ENCODE measurements at regions not wholly inside any gene's neighbourhood (a gene's known extent, or its start where the extent isn't known, plus 50 kb on each side); places are given as distances from the start of the nearest gene placed in this dataset.
A peak's percentile ranks its signal among the peaks of the same experiment; 100 is the strongest.

DNA sequence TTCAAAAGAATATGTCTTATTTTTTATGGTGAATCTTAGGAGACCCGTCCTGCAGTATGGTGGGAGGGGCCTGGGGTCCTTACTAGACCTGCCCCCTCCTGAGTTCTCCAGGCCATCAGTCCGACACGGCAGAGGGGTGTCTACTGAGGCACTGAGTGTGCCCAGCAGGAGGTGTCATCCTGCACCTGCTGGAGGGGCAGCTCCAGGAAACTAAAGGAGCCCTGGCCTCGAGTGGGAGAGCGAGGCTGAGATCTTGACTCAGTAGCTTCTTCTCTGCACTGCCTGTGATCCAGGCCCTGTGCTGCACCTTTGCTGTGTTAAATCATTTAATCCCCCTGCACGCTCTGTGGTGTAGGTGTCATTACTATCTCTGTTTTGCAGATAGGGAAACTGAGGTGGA, 587.7 kb downstream of the PTPRU start:
- no peak for DNase-seq

DNA sequence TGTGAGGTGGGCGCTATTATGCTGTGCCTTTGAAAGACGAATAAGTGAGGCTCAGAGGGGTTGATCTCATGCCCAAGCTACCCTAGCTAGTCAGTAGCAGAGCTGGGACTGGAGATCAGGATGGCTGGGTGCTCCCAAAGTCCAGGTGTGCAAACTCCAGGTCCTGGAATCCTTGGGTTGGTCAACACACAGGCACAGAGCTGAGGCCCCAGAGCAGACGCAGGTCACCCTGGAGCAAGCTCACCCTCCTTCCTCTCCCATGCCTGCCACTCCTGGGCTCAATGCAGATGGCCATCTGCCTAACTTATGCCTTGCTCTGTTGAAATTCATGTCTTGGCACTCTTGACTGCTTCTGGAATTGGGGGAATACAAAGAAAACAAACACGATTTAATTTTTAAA, 587.2 kb downstream of the PTPRU start:
- no peak for DNase-seq

DNA sequence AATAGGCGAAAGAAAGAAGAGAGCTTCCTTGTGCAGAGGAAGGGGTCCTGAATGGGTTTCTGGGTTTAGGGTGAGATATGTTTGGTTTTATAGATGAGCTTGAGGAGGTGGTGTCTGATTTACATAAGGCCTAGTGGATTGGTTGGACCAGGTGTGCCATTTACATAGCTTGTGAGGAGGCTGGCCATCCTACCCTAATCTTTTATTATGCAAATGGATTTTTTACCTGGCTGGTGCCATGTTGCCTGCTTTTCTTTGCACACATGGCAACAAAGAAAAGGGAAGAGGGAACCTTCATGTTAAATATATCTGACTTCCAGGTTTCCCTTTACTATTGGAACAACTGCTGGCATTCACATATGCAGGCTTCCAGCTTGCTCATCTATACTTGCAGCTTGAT, 585.3 kb downstream of the PTPRU start:
- DNase-seq: no peak

DNA sequence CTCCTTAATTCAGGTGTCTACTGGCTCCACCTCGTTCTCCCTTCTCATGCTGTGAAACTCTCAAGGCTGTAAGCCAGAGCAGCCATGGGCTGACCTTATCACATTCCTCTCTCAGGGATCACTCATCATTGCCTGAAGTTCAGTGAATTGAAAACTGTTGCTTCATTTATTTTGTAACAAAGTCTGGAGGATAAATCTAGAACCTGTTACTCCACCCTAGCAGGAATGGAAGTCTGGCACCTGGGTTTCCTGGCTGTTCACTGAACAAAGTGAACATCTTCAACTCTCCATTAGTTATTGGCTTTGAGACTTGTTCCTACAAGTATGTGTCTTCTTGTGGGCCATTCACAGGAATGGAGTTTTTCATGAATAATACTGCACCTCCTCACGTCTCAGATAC, 584.1 kb downstream of the PTPRU start:
- no peak for DNase-seq

DNA sequence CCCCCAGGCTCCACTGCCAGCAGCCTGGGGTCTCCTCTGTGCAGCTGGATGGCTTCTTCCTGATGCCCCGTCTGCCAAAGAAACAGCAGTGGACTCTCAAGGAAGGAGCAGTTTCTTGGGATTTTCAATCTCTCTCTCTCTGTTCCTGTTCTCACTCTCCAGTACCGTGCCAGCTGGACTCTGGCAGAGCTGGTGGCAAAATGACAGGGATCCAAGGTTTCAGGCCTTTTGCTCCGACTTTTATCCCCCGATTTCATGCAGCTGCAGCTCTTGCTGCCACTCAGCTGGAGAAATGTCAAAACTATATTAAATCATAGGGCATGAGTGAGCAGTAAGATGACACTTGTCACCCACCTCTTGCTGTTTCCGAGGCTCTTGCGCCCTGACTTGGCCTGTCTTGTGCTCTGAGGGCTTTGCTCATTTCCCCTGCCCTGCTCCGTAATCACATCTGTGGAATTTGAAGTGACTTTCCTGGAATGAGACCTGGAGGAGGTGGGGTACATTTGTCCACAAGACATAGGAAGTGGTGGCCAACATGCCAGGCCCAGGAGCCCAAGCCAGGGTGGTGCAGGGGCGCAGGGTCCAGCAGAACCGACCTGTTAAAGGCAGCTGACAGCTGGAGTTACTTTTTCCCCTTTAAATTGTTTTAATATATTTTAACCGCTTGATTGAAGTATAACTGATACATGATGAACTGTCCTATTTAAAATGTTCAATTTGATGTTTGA, 576.2 kb downstream of the PTPRU start:
- DNase-seq: no peak

DNA sequence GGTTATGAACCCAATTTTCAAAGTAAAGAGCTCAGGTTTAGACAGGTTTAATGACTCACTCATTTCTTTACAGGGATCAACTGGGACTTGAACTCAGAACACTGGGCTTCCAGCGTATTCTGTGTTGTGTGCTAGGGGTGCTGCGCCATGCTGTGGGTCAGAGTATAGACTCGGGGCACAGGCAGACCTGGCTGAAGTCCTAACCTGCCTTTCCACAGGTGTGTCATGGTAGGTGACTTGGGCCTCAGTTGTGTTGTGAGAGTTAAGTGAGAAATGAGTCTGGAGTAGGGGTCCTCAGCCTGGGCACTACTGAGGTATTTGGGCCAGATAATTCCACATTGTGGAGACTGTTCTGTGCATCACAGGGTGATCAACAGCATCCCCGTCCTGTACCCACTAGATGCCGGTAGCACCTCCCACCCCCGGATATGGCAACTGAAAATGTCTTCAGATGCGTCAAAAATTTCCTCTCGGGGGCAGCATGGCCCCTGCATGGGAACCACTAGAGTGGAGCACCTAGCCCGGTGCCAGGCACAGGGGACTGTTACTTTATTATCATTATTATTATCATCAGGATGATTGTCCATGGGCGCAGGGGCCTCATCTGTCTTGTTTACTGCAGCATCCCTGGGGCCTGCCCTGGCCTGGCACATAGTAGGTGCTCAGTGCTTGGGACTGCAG, 575.5 kb downstream of the PTPRU start:
- DNase-seq: no peak

DNA sequence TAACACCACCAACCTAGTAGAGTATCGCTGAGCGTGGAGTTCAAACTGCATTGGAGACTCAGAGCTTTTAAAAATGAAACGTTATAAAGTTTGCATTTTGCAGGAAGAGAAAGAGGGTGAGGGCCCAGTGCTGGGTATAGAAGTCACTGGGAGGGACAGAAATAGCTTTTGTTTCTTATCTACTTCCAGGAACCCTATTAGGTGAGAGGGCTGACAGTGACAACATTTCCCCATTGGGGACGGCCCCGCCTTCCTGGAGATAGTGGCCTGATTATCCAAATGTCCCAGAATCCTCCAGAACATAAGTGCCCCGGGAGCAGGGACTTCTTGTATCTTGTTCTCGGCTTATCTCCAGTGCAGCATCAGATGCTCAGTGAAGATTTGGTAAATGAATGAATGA, 574.9 kb downstream of the PTPRU start:
- no peak for DNase-seq

DNA sequence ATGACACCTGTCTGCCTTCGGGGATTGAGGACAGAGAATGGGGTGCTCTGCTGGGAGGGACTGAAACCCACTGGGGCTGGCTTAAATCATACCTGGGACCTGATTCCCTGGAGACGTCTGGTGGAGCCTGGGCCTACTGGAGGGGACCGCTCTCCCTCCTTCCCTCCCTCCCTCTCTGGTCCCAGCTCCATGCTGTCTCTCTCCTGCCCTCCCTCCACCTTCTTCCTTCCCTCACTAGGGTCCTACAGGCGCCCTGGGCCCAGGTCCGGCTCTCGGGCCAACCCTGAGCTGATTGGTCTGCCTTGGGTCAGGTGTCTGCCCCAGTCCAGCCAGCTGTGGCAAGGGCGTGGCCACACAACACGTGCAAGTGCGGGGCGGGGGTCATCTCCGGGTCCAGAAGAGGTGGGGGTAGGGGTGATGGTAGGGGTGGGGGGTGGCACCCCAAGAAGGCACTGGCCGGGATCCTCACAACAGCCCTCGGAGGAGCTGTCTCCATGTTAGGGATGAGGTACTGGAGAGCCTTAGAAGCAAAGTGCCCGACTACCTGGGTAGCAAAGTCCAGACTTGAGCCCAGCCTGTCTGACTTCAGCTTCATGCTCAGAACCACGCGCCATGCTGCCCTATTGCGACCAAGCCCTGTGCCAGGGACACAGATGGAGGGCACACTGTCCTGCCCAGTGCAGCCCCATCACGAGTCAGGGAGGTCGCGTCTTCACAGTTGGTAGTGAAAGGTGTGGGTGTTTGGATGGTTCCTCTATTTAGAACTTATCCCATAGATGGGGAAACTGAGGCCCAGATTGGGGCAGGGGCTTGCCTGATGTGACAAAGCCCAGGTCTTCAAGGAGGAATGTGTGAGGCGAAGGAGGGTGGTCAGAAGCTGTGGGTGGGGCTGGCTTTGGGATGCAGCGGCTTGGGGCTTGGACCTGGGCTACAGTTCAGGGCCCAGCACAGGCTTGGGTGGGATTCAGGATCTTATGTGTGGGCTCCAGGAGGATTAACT, 574.1 kb downstream of the PTPRU start:
- DNase-seq: no peak

DNA sequence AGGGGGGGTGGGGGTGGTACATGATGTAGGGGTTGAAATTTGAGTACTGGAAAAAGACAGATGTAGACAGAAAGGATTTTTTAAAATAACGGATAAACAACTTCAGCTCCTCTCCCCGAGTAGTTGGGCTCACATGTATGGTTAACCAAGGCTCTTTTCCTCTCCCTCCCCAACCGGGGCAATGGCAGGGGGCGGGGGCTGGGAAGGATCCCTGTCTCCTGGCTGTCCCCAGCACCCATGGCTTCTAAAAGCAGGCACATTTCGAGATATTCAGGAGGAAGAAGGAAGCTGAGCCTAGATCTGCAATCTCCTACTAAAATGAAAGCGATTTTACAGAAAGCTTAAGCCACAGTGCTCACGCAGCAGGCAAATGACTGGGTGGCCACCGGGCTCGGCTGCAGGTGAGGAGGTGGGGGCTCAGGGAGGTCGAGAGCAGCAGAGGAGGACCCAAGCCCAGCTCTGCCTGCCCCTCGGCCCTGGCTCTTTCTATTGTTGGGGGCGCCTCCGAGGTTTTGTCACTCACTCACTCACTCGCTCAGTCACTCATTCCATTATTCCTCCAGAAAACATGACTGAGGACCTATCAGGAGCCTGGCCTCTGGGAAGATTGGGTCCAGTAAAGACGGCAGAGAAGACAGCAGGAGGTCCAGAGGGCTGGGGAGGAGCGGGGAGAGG, 573.3 kb downstream of the PTPRU start:
- DNase-seq: no peak

DNA sequence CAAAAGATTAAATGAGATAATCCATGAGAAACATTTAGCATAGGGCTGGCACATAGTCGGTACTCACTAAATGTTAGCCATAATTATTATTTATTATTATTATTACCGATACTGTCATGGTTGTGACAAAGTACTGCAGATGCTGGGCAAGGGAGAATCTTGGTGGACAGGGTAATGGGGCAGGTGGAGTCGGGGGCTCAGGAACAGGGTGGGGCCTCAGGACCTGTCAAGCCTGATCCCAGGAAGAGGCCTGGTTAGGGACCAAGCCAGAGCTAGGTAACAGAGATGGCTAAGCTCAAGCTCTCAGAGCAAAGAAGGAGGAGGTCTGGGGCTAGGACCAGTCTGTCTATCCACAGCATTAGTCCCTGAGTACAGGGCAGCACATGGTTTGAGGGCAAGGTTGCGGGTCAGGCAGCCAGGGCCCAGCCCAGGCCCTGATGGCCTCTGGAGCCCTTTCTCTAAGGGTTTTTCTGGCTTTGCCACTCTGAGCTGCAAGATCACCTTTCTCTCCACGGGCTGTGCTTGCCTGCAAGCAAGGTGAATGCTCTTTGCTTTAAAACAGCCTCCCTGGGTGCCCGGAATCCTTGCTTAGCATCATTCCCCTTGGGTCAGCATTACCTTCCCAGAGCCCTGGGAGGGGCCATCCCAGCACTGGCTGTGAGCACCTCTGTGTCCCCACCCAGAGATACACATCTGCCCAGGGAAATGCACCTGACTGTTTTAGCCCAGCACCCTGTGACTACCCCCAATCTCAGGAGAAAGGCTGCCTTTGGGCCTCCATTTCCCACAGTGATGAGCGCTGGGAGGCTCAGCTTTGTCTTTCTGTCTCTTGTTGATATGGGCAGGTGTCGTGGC, 572.0 kb downstream of the PTPRU start:
- DNase-seq: no peak

DNA sequence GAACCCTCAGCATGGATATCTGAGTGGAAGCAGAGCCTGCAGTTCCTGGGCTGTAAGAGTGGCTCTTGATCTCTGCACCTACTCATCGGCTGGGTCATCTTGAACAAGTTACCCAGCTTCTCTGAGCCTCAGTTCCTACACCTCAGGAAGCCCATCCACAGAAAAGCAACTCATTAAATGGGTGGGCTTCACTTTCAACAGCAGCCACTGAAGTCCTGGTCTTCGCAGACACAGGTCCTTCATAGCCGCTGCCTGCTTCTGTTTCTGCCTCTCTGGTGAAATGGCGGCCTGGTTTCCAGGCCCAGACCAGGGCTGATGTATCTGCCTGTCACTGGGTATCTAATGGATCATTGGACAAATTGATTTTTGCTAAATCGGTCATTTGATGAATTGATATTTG, 571.4 kb downstream of the PTPRU start:
- no peak for DNase-seq

DNA sequence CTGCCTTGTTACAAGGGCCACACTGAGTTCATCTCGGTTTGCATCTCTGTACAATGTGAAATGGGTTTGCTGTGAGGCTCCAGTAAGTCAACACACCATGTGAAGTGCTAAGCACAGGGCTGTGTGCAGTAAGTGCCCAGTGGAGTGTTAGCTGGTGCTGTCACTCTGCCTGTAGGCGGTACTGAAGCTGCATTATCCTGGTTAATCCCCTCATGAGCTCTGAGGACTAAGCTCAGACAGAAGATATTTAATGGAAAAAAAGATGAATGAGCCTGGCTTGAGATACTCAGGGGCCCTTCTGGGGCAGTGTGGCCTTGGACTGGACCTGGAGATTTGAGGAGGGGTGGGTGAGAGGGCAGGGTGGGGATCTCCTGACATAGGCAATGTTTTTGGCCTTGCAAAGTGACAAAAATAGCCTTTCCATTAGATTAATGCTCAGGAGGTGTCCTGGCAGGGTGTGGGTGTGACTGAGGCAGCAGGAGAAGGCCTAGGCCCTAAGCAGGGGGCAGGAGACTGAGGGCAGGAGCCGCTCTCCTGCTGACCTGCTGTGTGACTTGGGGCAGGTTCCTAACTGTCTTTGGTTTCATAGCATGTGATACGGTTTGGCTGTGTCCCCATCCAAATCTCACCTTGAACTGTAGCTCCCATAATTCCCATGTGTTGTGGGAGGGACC, 570.5 kb downstream of the PTPRU start:
- no peak for DNase-seq

DNA sequence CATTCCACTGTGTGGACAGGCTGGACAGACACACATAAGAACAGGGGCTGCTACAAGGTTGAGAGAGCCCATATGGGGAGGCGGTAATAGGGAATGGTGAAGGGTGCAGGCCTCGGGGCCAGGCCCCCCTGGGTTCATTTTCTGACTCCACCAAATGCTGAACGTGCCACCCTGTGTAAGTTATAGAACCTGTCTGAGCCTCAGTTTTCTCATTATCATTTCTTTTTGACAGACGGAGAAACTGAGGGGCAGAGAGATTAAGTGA, 569.5 kb downstream of the PTPRU start:
- no peak for DNase-seq

DNA sequence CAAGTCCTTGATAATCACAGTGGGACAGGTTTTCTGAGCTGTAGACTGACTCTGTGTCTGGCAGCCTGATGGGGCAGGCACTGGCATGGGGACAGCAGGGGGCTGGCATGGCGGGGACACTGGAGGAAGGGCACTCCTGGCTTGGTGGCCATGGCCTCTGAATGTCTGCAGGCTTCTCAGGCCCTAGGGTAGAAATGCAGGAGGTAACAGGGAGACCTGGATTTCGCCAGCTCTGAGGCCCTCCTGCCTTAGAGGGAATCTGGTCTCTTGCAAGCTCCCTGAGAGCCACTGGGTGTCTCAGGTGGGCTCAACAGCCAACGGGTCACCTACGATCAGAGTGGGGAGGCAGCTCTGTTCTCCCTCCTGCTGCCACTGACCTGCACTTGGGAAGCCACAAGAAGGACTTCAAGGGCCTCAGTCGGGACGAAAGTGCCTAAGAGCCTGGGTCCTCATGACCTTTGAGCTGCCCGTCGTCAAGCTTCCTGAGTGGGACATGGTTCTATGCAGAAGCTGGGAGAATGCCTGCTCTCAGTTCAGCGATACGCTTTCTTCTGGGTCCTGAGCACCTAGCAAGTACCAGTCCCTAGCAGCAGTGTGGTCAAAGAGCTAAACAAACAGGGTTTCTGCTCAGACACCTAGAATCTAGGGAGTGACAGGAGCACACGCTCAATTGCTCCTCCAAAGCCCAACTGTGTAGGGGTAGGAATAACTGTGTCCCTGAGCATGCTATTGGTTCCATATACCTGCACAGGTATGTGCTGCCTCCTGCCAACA, 569.0 kb downstream of the PTPRU start:
- DNase-seq: no peak

DNA sequence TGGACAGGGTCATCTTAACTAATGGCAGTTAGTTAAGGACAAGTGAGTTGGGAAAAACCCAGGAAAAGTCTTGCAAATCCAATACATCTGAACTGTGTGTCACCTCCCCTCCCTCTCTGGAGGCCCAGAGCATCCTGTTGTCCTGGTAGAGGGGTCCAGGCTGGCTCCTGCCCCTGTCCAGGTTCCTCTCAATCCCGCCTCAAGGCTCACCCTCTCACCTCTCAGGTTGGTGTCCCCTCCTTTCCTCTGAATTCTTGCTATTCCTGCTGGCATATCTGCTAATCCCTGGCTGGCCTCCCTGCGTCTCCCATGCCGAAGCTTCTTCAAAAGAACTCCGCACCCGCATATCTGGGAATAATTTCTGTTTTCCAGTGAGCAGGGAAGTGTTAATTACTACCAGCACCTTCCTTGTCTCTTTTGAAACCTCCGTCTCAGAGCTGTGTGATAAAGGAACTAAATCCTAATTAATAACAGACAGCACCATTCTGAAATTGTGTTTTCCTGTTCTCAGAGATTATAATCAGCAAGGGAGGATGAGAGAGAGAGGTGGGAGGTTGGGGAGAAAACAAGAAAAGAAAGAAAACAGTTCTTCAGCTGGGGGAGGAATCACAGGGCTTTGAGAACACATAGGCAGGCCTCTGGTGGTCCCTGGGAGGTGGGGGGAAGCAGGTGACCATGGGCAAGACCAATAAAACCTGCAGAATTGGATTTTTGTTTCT, 568.0 kb downstream of the PTPRU start:
- DNase-seq: no peak

DNA sequence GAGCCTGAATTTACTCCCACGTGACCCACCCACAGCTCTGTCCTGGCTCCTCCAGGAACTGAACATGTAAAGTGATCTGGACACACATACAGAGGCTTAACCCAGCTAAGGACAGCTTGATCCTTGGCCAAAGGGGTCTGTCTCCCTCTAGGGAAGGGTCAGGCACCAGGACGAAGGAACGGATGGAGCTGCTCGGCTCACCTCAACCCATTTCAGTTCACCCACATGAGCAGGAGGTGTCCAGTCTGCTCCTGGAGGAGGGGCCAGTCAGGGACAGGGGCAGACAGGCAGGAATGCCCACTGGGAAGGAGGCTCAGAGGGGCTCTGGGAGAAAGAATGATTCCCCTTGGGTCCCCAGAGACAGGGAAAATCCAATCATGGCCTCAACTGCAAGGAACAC, 567.2 kb downstream of the PTPRU start:
- no peak for DNase-seq

DNA sequence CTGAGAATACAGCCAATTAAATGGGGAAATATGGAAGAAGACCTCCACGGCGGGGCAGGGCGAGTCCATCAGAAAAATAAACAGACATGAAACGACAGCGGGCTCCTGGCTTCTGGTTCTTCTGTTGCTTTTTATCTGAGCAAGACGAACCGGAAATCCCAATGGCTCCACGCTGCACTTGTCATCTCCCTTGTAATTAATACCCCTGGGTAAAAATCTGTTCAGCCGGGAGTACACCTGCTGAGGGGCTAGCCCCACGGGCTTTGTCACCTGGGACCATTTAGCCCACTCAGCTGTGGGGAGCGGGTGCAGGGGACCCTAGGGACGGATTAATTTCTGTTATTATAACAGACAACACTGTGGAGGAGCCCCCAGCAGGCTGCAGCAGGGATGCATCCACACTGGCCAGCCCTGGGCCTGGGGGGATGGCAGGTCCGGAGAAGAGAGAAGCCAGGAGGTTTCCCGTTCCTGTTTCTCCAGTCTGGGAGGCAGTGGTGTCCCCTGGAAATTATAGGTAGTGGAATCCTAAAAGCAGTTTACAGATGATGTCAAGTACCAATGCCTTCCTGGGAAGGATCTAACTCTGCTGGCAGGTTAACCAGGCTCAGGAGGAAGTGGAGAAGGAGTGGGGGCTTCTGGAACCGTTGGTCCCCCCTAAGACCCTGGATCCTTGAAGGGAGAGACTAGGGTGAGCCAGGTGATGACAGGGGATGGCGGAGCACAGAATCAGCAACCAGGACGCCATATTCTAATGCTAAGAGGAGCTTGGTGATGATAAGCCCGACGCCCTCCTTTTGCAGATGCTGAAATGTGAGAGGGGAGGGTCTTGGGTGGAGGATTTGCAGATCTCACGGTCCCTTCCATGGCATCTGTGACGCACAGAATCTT, 566.1 kb downstream of the PTPRU start:
- peak; percentile 37 for DNase-seq

DNA sequence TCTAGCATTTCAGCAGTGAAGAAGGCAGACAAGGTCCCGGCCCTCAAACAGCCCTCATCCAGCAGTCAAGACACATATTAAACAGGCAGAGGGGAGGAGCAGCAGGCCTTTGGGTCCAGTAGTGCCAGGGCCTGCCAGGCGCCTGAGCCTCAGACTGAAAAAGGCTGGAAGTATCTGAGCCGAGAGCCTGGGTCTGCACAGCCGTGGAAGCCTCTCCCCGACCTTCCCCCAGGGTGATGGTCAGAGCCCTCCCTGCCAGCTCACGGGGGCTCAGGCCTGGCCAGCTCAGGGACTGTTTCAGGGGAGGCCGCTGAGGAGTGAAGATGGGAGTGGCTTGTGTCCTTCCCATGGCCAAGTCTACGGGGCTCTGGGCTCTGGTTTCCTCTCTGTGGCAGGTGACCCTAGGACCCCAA, 565.2 kb downstream of the PTPRU start:
- no peak for DNase-seq

DNA sequence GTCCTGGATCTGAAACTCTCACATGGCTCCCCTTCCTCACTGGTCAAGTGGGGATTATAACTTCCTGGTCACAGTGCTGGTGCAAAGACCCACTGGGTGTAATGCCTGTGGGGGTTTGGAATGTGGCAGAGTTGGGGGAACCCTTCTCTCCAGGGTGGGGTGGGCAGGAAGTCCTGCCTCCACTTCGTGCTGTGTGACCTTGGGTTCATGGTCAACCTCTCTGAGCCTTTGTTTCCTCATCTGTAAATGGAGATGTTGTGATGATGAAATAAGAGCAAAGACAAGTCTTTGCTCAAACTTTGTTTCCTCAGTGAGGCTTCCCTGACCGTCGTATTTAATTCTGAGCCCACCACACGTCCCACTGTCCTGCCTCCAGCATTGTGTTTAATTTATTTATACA, 564.7 kb downstream of the PTPRU start:
- DNase-seq: no peak
